ENCODE measurements at regions not wholly inside any gene's neighbourhood (a gene's known extent, or its start where the extent isn't known, plus 50 kb on each side); places are given as distances from the start of the nearest gene placed in this dataset.

GRCh38 chr5:174607205-174607604 is 117.2 kb upstream of the MSX2 start:
- no peak overlapping the region for H3K4me3 ChIP-seq (ENCODE audit: low read depth, low read length)
- in situ Hi-C loops (cut with HindIII; ENCODE audit: low pct_ligation_motif_present, low sequenced_read_pairs) = no loop called here
- no peak overlapping the region for H3K27ac ChIP-seq
- H3K36me3 ChIP-seq (replicated peaks) = no peaks in the 10 kb centered on the region
- TF ChIP-seq, protein P1, sequence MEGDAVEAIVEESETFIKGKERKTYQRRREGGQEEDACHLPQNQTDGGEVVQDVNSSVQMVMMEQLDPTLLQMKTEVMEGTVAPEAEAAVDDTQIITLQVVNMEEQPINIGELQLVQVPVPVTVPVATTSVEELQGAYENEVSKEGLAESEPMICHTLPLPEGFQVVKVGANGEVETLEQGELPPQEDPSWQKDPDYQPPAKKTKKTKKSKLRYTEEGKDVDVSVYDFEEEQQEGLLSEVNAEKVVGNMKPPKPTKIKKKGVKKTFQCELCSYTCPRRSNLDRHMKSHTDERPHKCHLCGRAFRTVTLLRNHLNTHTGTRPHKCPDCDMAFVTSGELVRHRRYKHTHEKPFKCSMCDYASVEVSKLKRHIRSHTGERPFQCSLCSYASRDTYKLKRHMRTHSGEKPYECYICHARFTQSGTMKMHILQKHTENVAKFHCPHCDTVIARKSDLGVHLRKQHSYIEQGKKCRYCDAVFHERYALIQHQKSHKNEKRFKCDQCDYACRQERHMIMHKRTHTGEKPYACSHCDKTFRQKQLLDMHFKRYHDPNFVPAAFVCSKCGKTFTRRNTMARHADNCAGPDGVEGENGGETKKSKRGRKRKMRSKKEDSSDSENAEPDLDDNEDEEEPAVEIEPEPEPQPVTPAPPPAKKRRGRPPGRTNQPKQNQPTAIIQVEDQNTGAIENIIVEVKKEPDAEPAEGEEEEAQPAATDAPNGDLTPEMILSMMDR (IDR thresholded peaks at IDR 0.05; ENCODE audit: low read depth, low read length, missing control alignments) = no peak
- no peak for DNase-seq
- H3K27me3 ChIP-seq (replicated peaks) = no peaks in the 10 kb centered on the region

DNA sequence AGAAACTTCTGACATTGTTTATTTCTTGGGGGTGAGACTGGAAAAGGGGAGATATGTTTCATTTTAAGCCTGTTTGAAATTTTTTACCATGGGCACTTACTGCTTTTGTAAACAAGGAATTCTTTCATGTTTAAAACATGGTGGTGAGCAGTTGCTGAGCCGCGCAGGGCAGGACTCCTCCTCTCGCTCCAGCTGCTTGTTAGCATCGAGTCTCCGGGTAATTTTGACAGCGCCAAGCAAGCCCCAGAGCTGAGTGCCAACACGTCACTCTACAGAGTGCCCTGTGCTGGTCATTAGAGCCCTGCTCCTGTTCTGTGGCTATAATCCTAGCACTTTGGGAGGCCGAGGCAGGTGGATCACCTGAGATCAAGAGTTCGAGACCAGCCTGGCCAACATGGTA is 116.5 kb upstream of the MSX2 start:
- in situ Hi-C loops (cut with HindIII; ENCODE audit: low pct_ligation_motif_present, low sequenced_read_pairs) = no loop called here
- DNase-seq = no peak
- Histone ChIP-seq H3K27me3 (replicated peaks) (no peaks in the 10 kb centered on the region), H3K36me3 (replicated peaks) (no peaks in the 10 kb centered on the region), H3K27ac (no peak overlapping the region), H3K4me3 (ENCODE audit: low read depth, low read length) (no peak overlapping the region)
- TF ChIP-seq, protein P1 (IDR thresholded peaks at IDR 0.05; ENCODE audit: low read depth, low read length, missing control alignments) = no peak

DNA sequence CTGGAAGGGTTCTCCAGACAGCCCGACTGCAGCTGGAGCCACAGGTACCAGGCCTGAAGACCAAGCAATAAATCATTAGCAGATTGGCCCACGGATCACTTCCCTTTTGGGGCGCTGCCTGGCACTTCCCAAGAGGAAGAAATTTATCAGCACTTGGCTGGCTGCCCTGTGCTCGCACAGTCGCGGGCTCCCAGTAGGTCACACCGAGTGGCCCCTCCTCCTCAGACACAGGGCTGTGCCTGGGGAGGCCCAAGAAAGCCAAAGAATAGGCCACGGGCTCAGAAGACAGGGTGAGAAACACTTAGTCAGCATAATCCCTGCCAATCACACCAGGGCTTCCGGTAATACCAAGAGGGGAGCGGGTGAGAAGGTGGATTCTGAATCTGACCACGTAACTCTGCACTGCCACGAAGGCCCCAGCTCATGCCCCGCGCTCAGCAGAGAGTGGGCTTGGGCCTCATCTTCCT is 115.7 kb upstream of the MSX2 start:
- DNase-seq = no peak
- in situ Hi-C loops (cut with HindIII; ENCODE audit: low pct_ligation_motif_present, low sequenced_read_pairs) = no loop called here
- no peaks in the 10 kb centered on the region for H3K27me3 ChIP-seq (replicated peaks)
- no peak overlapping the region for H3K27ac ChIP-seq
- H3K4me3 ChIP-seq (ENCODE audit: low read depth, low read length) = no peak overlapping the region
- TF ChIP-seq, protein P1 (IDR thresholded peaks at IDR 0.05; ENCODE audit: low read depth, low read length, missing control alignments) = no peak
- H3K36me3 ChIP-seq (replicated peaks) = no peaks in the 10 kb centered on the region

DNA sequence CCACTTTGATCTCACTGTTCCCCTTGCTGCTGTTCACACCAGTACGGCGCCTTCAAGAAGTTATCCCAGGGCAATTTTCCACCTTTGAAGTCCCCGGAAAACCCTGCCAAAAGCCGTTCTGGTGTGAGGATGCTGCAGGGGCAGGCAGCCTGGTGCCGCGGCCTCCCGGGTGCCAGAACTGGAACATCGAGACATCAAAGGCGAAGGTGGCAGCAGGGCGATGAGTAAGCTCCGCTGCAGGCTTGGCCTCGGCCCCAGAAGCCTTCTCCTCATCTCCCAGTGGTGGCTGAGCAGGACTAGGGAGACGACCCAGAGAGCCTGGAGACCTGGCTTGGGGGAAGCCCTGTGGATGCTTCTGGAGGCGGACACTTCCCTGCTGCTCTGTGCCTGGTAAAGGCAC is 115.3 kb upstream of the MSX2 start:
- DNase-seq = no peak
- in situ Hi-C loops (cut with HindIII; ENCODE audit: low pct_ligation_motif_present, low sequenced_read_pairs) = no loop called here
- TF ChIP-seq, protein P1 (IDR thresholded peaks at IDR 0.05; ENCODE audit: low read depth, low read length, missing control alignments) = no peak
- no peak overlapping the region for H3K4me3 ChIP-seq (ENCODE audit: low read depth, low read length)
- no peaks in the 10 kb centered on the region for H3K27me3 ChIP-seq (replicated peaks)
- no peak overlapping the region for H3K27ac ChIP-seq
- no peaks in the 10 kb centered on the region for H3K36me3 ChIP-seq (replicated peaks)

DNA sequence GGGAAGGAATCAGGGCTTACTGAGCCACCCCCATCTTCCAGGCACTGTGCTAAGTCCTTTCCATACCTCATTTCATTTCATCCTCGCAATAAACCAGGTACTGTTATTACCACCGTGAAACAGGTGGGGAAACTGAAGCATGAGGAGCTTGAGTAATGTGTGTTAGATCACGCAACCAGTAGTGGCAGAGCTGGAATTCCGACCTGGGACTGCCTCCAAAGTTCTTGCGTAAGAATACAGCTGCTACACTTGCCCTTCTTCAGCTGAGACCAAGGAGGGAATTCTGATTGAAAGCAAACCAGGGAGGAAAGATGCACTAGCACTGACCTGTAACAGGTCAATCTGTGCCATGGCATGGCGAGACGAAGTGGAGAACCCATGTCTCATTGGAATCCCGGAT is 113.4 kb upstream of the MSX2 start:
- no peak for DNase-seq
- Histone ChIP-seq H3K27me3 (replicated peaks) (no peaks in the 10 kb centered on the region), H3K36me3 (replicated peaks) (no peaks in the 10 kb centered on the region), H3K4me3 (ENCODE audit: low read depth, low read length) (no peak overlapping the region), H3K27ac (no peak overlapping the region)
- in situ Hi-C loops (cut with HindIII; ENCODE audit: low pct_ligation_motif_present, low sequenced_read_pairs) = no loop called here
- TF ChIP-seq, protein P1 (IDR thresholded peaks at IDR 0.05; ENCODE audit: low read depth, low read length, missing control alignments) = no peak

- H3K4me3 ChIP-seq (ENCODE audit: low read depth, low read length) = no peak overlapping the region
- DNase-seq = no peak
- in situ Hi-C loops (cut with HindIII; ENCODE audit: low pct_ligation_motif_present, low sequenced_read_pairs) = no loop called here
- H3K27me3 ChIP-seq (replicated peaks) = no peaks in the 10 kb centered on the region
- TF ChIP-seq, protein P1 (IDR thresholded peaks at IDR 0.05; ENCODE audit: low read depth, low read length, missing control alignments) = no peak
- no peak overlapping the region for H3K27ac ChIP-seq
- no peaks in the 10 kb centered on the region for H3K36me3 ChIP-seq (replicated peaks)
Observed at GRCh38 chr5:174612686-174613085, 111.7 kb upstream of the MSX2 start.

Data from brain microvascular endothelial cell (primary cell).